ENCODE measurements at regions not wholly inside any gene's neighbourhood (a gene's known extent, or its start where the extent isn't known, plus 50 kb on each side); places are given as distances from the start of the nearest gene placed in this dataset.

GRCh38 chr3:16061491-16061890 is 113.0 kb upstream of the GALNT15 start:
- H3K4me1 ChIP-seq, result peaks cover 0 to 61% (median 32%) of the 10 kb centered on the region in 3 donors

GRCh38 chr3:16063603-16064002 is 110.9 kb upstream of the GALNT15 start:
- peak; percentile 25 for TF ChIP-seq POLR2AphosphoS5 (IDR thresholded peaks at IDR 0.05)
- TF ChIP-seq EP300 (IDR thresholded peaks at IDR 0.05), result no peak
- TF ChIP-seq CTCF (IDR thresholded peaks at IDR 0.05), result no peak
- TF ChIP-seq POLR2A (IDR thresholded peaks at IDR 0.05), result no peak
- 100% methylated on average over 1 of the region's 2 CpGs for WGBS, 2 donors (ENCODE audit: low coverage in 1 of 2)
- Histone ChIP-seq H3K4me1 (peaks cover 0 to 53% (median 32%) of the 10 kb centered on the region in 3 donors), H3K36me3 (no peaks in the 10 kb centered on the region), H3K27ac (peak overlapping the region in 3 of 4 donors; percentile 55 to 80 (median 80)), H3K27me3 (no peaks in the 10 kb centered on the region), H3K9me3 (no peaks in the 10 kb centered on the region), H3K4me3 (no peak overlapping the region)
- no peak for ATAC-seq

More at GRCh38 chr3:16061491-16061890, 113.0 kb upstream of the GALNT15 start:
- 67 to 88% methylated on average over 1 to 2 of the region's 2 CpGs for WGBS, 2 donors (ENCODE audit: low coverage in 1 of 2)
- Histone ChIP-seq H3K27me3 (no peaks in the 10 kb centered on the region), H3K9me3 (no peaks in the 10 kb centered on the region), H3K4me3 (no peak overlapping the region), H3K36me3 (no peaks in the 10 kb centered on the region), H3K27ac (peak overlapping the region; percentile 50 to 80 (median 78))
- no peak for ATAC-seq
- TF ChIP-seq POLR2A (IDR thresholded peaks at IDR 0.05) (no peak), EP300 (IDR thresholded peaks at IDR 0.05) (no peak), POLR2AphosphoS5 (IDR thresholded peaks at IDR 0.05) (no peak), CTCF (IDR thresholded peaks at IDR 0.05) (no peak)

GRCh38 chr3:16064642-16065414 is 109.7 kb upstream of the GALNT15 start:
- no peak for TF ChIP-seq EP300 (IDR thresholded peaks at IDR 0.05)
- no peak for TF ChIP-seq POLR2A (IDR thresholded peaks at IDR 0.05)
- TF ChIP-seq CTCF (IDR thresholded peaks at IDR 0.05), result no peak
- no peak for TF ChIP-seq POLR2AphosphoS5 (IDR thresholded peaks at IDR 0.05)
- Histone ChIP-seq H3K9me3 (no peaks in the 10 kb centered on the region), H3K27me3 (no peaks in the 10 kb centered on the region), H3K36me3 (no peaks in the 10 kb centered on the region), H3K4me1 (peaks cover 0 to 41% (median 23%) of the 10 kb centered on the region in 3 donors), H3K4me3 (no peak overlapping the region), H3K27ac (peak overlapping the region; percentile 34 to 80 (median 68))
- ATAC-seq, result peak; percentile 32
- WGBS, 2 donors (ENCODE audit: low coverage in 1 of 2), result 38 to 56% methylated on average over 3 of the region's 3 CpGs

- no peak overlapping the region for H3K27ac ChIP-seq
- no peaks in the 10 kb centered on the region for H3K36me3 ChIP-seq
- no peak for ATAC-seq
- 77 to 80% methylated on average over 1 of the region's 1 CpG for WGBS, 2 donors (ENCODE audit: low coverage in 1 of 2)
- TF ChIP-seq CTCF (IDR thresholded peaks at IDR 0.05), result no peak
- TF ChIP-seq POLR2AphosphoS5 (IDR thresholded peaks at IDR 0.05), result no peak
- no peak for TF ChIP-seq EP300 (IDR thresholded peaks at IDR 0.05)
- TF ChIP-seq POLR2A (IDR thresholded peaks at IDR 0.05), result no peak
- H3K27me3 ChIP-seq, result no peaks in the 10 kb centered on the region
- H3K4me3 ChIP-seq, result no peak overlapping the region
- no peaks in the 10 kb centered on the region for H3K9me3 ChIP-seq
- peaks cover 0 to 24% (median 14%) of the 10 kb centered on the region in 3 donors for H3K4me1 ChIP-seq
These were observed 107.9 kb upstream of the GALNT15 start for GRCh38 chr3:16066545-16066944.

GRCh38 chr3:16066975-16067374 is 107.5 kb upstream of the GALNT15 start:
- 80 to 90% methylated on average over 4 to 6 of the region's 6 CpGs for WGBS, 2 donors (ENCODE audit: low coverage in 1 of 2)
- no peak for TF ChIP-seq POLR2A (IDR thresholded peaks at IDR 0.05)
- TF ChIP-seq POLR2AphosphoS5 (IDR thresholded peaks at IDR 0.05), result no peak
- TF ChIP-seq CTCF (IDR thresholded peaks at IDR 0.05), result no peak
- TF ChIP-seq EP300 (IDR thresholded peaks at IDR 0.05), result no peak
- ATAC-seq, result no peak
- Histone ChIP-seq H3K9me3 (no peaks in the 10 kb centered on the region), H3K27ac (no peak overlapping the region), H3K27me3 (no peaks in the 10 kb centered on the region), H3K4me3 (no peak overlapping the region), H3K36me3 (no peaks in the 10 kb centered on the region), H3K4me1 (peaks cover 0 to 24% (median 13%) of the 10 kb centered on the region in 3 donors)
